HL-60/S4 treated with retinoic acid at 250 ng/mL for 4 days and 3 days (cell line): ENCODE measurements at regions not wholly inside any gene's neighbourhood (a gene's known extent, or its start where the extent isn't known, plus 50 kb on each side); places are given as distances from the start of the nearest gene placed in this dataset.

ENCODE experiments used
- in situ Hi-C: fragments of 300-500 bp; cut with MboI; formaldehyde crosslinking; loops from 2 replicates; pipeline ENCODE4 v1.7.0; 2022; ENCODE audit warnings: low sequenced_read_pairs

DNA sequence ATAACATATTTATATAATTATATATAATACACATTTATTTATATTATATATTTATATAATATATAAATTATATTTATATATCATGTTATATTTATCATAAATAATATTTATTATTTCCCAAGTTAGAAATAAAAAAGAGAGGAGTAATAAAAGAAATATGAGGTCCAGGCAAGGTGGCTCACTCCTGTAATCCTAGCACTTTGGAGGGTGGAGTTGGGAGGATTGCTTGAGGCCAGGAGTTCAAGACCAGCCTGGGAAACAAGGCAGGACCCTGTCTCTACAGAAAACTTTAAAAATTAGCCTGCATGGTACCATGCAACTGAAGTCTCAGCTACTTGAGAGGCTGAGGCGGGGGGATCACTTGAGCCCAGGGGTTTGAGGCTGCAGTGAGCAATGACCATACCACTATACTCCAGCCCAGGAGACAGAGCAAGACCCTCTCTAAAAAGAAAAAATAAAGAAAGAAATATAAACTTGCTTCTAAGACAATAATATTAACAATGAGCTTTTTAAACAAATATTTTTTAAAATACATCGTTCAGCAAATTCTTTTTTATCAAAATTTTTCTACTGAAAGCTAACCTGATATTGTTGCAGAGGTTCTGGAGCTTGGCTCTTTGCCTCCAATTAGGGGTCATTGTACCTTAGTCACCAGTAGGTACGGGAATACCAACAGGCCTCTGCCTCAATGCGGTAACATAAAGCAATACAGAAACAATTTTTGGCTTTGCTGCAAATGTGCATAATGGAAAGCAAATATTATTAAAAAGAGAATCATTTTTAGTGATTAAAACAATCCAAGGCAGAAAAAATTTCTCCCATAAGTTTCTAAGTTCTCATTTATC, 290.0 kb downstream of the SETD4 start:
- in situ Hi-C loops = no loop called here

DNA sequence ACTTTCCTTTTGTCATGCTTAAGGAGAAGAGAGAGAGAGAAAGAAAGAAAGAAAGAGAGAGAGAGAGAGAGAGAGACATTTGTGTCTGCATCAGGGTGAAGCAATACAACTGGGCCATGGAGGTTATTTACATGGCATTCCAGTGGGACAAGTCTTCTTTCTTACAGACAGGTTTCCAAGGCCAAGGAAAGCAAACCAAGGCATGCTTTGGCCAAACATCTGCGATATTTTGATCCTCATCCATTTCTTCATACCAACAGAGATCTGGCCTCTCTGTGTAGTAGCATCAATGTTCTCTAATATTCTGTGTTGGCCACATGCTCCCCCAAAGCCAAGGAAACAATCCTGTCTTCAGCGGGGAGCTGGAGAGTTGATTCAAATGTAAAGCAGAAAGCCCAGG, 292.1 kb downstream of the SETD4 start:
- in situ Hi-C loops = no loop called here

DNA sequence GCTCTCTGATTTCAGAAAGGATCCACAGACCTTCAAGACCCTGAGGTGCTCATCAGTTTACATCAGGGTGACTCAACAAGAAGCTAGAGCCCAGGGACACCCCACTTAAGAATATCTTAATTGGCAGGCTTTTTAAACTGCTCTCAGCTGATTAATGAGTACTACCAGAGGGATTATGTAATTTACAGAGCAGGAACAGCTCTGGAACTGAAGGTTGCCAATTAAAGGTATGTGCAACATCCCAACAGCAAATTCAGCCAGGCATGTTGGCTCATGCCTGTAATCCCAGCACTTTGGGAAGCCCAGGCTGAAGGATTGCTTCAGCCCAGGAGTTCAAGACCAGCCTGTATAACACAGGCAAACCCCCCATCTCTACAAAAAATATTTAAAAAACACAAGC, 295.7 kb downstream of the SETD4 start:
- in situ Hi-C loops = no loop called here

DNA sequence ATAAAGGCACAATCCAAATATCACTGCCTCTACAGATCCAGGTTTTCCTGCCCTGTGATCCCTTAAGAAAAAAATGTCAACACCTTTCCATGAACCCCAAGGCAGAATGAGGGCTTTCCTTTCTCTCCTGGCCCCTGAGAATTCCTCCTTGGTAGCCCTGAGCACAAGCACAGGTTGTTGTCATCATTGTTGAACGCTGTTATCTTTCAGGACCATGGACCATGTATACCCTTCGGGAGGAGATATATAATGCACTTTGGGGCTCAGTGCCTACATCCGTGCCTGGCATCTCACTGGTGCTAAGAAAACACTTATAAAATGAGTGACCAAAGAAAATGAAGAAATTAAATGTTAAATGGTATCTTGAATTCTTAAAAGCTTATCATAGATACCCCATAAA, 296.2 kb downstream of the SETD4 start:
- in situ Hi-C loops = no loop called here

DNA sequence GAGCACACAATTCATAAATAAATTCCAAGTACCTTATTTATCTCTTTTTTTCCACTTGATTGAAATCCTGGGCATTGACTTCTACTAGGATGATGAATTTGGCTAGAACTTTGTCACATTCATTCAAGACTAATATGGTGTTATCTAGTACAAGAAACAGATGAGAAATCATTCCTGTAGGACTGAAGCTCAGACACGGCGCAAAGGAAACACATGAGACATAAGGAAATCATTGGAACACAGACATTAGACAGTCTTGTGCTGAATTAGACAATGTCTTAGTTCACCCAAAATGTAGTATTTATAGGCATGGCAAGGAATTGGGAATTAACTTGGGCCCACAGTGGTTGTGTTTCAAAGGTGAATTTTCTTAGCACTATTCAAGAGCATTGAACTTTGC, 305.7 kb downstream of the SETD4 start:
- in situ Hi-C loops = no loop called here

DNA sequence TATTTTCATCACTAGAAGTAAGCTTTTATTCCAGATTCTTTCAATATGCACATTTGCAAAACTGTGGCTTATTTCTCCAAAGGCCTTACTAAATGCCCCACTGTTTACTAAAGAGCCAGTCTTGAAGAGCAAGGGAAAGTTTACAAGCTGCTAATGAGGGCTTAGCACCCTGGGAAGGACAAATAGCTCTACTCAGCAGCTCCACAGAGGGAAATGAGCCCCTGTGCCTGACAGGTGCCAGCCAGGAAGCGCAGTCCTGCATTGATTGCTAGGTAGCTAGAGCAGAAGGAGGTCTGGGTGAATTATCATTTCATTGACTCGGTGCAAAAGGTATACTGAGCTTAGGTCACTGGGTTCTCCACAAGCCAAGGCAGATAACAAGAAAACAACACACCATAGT, 307.0 kb downstream of the SETD4 start:
- in situ Hi-C loops = no loop called here

DNA sequence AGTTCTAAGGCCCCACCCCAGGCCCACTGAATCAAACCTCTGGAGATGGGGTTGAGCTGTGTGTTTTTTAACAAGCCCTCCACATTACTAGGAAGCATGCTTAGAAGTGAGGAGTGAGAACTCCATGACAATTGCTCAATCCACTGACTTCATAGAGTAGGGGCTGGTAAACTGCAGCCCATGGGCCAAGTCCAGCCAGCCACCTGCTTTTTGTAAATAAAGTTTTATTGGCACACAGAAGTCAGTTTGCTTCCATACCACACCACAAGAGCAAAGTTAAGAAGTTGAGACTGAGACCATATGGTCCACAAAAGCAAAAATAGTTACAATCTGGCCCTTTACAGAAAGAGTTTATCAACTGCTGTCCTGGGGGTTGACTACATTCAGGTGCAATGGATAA, 309.2 kb downstream of the SETD4 start:
- in situ Hi-C loops = no loop called here

DNA sequence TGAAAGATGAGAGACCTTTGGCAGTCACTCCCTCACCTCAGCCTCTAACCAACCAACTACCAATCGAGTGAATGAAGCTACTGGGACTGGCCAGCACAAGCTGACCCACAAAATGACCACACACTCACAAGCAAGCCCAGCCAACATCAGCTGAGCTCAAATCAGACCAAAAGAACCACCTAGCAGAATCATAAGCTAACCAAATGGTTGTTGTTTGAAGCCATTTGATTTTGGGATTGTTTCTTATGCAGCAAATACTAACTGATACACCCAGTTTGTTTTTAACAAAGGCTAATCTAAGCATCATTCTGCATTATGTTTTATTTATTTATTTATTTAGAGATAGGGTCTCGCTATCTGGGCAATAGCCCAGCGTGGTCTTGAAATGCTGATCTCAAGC, 310.4 kb downstream of the SETD4 start:
- in situ Hi-C loops = no loop called here

DNA sequence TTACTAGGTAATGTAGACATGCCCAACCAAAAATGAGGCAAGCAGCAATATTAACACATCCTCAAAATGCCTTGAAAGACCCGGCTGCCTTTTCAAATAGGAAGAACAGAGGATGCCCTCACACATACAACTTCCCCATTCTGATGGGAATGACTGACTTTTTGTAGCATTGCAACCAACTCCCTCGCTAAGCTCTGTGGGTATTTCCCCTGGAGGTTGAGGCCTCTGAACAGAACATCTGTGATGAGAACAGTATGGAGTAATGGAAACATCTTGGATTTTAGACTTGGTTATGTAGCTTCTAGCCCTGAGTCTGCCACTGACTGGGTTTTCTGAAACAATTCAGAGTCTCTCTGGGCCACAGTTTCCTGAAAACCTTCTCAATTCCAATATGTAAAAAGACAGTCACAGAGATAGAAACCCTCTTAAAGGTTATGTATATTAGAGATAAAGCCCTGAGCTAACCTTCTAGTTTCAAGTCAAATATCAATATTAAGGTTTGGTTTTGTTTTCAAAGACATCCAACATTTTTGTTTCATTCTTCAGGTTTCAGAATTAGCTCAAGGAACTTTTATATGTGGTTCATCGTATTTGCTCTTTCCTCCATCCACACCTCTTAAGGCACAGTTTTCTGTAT, 311.5 kb downstream of the SETD4 start:
- in situ Hi-C loops = no loop called here

DNA sequence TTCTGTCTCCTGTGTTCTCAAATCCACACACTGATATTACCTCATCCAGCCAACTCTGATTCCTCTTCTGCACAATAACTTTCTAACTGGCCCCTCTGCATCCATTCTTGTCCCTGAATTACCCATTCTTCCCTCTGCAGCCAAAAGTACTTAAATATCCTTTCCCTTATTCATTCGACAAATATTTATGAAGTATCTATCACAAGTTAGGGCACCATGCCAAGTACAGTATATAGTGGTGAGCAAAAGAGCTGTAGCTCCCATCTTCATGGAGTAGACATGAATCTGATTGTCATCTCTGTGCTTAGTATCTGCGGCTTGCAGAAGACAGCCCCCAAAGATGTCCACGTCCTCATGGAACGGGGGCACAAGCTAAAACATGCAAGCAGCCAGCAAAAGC, 316.8 kb downstream of the SETD4 start:
- in situ Hi-C loops = no loop called here

DNA sequence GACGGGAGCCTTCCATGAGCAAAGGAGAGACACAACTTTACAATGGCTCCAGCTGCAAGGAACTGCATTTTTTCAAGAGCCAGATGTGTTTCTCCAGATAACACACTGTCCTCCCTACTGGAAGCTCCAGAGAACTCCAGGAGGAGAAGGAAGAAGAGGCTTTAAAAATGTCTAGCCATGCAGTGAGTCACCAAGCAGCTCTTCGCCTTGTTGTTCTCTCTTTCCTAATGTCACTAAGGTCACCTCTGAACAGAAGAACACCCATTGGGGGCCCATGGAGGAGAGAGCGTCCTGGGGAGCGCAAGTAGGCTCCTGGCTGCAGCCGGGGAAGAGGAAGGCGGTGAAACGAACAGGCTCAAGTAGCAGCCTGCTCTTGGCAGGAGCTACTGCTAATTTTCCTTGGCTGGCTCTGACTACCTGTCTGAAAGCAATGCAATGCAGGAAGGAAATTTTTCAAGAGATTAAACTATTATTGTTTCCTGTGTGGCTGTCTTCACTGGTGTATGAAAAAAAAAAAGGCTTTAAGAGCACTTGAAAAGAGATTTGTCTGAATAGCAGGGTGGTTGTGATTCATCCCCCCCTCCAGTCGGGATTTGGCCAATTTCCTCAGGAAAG, 321.9 kb downstream of the SETD4 start:
- in situ Hi-C loops = no loop called here

DNA sequence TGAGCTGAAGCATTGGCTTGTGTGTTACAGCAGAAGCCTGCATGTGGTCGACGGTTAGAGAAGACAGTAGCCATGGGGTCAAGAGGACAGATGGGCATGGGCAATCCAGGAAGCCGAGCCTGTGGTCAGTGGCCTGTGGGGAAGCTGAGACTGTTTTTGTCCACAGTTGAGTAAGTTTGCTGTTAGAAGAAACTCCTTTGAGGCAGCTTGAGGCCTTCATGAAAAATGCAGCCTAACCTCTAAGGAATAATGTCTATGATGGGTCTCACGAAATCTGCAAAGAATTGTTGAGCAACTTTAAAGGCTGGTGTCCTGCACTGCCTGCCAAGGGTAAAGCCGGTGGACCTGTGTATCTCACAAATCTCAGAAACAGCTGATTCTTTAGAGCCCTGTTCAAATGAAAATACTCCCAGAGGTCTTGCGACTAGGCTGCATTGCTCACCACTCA, 322.4 kb downstream of the SETD4 start:
- in situ Hi-C loops = no loop called here

DNA sequence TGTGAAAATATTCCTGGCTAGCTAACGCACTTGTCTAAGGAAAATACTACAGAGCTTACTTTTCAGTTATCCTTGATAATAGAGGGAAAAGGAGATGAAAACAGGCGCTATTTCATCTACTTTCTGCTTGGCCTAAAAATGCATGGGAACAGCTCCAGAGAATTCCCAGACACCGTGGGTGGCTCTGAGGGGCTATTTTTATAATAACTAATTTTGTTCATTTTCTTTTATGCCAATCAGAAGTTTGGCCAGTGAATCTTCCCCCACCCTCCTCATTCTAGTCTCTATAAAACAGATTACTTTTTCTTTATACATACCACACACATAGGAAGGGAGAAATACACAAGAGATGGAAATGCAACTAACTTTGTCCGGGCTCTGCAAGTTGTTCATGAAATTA, 322.9 kb downstream of the SETD4 start:
- in situ Hi-C loops = no loop called here

DNA sequence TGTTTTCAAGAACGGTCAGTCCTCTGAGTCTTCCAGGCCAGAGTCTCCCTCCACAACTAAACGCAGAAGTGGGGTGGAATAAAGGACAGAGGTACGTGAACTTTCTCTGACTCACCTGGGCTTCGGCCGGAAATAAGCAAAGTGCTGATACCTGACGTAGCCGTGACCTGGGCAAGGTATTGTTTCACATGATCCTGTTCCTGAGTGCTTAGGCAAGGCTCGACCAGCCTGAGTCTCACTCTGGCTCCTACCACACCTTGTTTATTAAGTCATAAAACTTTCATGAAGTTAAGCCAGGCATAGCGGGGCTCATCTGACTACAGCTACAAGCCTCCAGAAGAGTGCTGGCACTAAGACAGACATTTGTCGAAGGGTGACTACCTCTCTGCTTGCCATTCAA, 327.5 kb downstream of the SETD4 start:
- in situ Hi-C loops = no loop called here

DNA sequence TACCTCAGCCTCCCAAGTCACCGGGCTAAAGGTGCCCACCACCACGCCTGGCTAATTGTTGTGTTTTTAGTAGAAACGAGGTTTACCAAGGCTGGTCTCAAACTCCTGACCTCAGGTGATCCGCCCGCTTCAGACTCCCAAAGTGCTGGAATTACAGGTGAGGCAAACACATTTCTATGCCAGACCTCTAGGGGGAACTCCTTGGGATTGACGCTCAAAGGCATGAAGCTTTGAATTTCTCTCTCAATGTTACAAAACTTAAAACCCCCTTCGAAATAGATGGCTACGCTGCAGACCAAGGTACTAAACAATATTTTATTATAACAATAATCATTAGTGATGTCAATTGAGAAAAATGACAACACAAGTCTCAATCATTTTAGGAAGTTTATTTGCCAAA, 330.0 kb downstream of the SETD4 start:
- in situ Hi-C loops = no loop called here

DNA sequence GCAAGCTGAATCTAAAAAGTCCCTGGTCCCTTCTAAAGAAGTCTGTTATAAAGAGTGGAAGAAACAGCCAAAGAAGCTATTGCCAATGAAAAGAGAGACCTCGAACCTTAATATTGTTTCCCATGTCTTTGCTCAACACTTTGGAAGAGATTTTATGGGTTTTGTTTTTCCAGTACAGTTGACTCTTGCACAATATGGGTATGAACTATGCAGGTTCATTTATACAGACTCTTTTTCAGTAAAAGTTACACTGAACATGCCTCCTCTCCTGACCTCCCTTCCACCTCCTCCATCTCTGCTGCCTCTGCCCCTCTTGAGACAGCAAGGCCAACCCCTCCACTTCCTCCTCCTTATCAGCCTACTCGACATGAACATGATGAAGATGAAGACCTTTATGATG, 332.5 kb downstream of the SETD4 start:
- in situ Hi-C loops = no loop called here

DNA sequence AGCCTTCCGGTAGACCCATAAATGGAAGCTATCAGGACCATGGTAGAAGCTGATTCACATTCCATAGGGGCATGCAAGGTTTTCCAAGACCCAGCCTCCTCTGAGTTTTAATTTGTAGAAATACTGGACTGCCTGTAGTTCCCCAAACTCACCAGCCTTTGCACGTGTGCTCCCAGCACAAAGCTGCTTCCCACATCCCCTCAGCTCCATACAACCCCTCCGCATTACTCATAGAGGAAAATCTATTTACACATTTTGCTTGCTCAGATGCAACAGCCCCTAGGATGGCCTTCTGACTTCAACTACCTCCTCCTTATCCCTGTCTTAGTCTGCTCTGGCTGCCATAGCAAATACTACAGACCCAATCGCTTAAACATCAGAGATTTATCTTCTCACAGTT, 336.2 kb downstream of the SETD4 start:
- in situ Hi-C loops = no loop called here

DNA sequence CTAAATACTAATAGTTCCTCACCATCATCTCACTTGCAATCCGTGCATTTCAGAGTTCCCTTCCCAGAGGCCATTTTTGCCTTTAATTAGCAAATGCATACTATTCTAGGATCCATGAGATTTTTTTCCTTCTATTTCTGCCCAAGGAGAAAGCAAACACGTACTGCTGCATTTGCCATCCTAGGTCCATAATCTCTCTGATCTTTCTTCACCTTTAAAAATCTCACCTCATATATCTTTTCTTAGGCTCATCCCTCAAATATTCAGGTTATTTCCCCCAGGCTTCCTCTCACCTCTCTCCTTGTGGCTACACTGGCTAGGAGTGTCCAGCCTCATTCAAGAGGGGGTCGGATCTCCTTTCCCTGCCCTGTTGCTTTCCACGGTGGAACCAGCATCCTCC, 338.6 kb downstream of the SETD4 start:
- in situ Hi-C loops = no loop called here

DNA sequence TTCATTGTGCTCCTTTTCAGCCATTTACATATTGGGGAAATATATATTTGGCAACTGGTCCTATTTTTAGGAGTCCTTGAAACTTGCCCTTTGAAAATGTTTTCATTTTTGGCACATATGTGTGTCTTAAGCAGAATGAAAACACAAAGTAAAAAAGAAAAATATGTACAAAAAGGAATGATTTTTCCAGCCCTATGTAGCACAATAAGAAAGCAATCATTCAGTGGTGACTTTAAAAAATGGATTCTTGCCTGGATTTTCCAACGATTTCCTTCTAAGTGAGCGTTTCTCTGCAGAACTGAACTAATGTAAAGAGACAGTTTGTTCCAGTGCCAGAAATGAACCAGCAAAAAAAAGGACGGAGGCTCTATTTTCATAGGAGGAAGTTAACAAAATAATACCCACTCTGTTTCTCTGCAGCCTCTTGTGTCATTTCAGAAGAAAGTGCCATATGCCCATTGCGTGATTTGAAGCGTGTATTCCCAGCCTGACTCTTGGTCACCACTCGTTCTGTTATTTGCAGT, 340.1 kb downstream of the SETD4 start:
- in situ Hi-C loops = no loop called here

DNA sequence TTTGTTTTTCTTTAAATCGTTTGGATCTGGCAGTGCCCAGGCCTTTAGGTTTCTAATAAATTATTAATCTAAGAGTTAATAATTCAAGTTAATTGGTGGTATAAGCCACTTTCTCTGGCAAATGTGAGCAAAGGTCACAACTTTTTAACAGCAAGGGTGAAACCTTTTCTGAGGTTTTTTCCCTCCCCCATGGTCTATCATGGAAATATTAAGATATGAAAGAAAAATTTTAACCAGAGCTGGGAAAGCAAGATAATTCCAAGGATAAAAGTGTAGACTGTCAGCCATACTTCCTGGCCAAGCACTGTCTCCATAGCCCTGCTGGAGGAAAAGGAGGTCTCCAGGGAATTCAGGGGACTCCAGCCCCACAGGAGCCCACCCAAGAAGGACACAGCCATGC, 341.2 kb downstream of the SETD4 start:
- in situ Hi-C loops = no loop called here

DNA sequence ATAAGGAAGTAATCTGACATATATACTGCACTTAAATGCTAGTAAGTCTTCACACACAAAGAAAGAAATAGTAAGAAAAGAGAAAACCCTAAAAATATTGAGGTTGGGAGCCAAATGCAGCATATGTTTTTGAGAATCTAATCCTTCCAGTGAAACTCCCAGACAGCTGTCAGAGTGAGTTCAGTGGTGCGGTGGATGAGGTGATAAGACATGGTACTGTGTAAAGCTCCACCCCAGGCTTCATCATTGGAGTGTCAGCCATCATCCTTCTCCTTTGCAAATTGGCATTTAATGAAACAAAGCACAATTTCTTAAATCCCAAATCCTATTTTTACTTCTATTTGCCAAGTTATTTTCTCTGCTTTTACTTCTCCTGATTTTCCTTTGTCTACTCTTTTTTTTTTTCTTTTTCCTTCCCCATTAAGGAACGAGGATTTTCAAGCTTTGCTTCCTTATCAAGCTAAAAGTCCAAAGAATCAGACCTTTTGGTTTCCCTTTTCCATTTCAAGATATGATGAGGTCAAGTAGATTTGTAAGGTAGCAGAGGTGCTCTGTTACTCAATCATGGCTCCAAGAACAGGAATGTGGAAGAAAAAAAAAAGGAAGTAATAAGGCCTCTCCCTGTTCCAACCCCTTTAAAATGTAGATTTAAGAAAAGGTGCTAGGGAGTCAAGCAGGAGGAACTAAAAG, 343.3 kb downstream of the SETD4 start:
- in situ Hi-C loops = no loop called here
